Esophagus squamous epithelium (tissue), 4 donors: ENCODE measurements at regions not wholly inside any gene's neighbourhood (a gene's known extent, or its start where the extent isn't known, plus 50 kb on each side); places are given as distances from the start of the nearest gene placed in this dataset.

Experiments used
- CTCF ChIP-seq, 6 experiments: fragments of 450-650 bp in 4 of 6; fragments of 200-600 bp in 2 of 6; sonication (generic) in 2 of 6; IDR thresholded peaks; one replicate each; pipeline ENCODE4 v1.5.1; 2016 to 2019; ENCODE audit warnings: antibody characterized with exemption in 6 of 6, mild to moderate bottlenecking in 4 of 6, moderate library complexity in 4 of 6
- POLR2A ChIP-seq, 4 donors: fragments of 450-650 bp; IDR thresholded peaks; one replicate each; pipeline ENCODE4 v1.6.1; 2017; ENCODE audit warnings: antibody characterized with exemption in 4 of 4, mild to moderate bottlenecking in 4 of 4, moderate library complexity in 3 of 4

- TF ChIP-seq CTCF (IDR thresholded peaks at IDR 0.05) (no peak), POLR2A (IDR thresholded peaks at IDR 0.05) (no peak)
These were observed 107.1 kb downstream of the SLC6A15 start for GRCh38 chr12:84805474-84805858.
